ENCODE measurements at regions not wholly inside any gene's neighbourhood (a gene's known extent, or its start where the extent isn't known, plus 50 kb on each side); places are given as distances from the start of the nearest gene placed in this dataset.
A peak's percentile ranks its signal among the peaks of the same experiment; 100 is the strongest.

DNA sequence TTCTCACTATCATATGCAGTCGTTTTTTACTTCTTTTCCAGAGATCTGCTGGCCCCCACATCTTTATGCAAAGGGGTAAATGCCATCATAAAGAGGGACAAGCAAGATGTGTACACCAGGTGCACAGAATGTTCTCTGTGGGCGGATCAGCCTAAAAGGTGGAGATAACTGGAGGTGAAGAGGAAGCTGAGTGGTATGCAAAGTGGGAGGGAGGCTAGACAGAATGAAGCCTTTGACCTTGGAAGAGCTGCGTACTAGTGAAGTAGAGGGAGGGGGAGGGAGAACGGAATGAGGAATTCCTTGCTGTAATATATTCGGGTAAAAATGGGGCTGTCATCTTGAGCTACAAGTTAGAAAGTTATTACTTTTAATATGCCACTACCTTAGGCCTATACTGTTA, 287.5 kb upstream of the VRK2 start:
- no peak for DNase-seq

- DNase-seq: peak; percentile 61
Observed at GRCh38 chr2:57759822-57760300, 286.7 kb upstream of the VRK2 start.

DNA sequence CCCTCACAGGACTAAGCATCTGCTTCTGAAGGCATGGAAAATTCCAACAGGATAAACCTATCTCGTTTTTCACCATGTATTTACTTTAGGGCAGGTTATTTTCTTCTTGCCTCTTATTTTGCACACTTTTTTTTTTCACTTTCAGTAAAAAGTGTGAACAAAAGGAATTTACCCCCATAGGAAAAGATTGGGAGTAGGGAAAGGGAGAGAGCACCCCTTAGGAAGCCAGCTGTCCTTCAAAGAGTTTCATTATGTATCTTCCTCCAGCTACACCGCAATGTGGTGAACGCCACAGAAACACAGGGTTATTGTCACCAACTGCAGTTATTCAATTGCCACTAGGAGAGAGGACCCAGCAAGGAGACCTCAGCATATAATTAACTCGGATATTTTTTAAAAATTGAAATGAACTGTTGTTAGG, 286.2 kb upstream of the VRK2 start:
- DNase-seq: no peak

GRCh38 chr2:57776916-57777315, 269.7 kb upstream of the VRK2 start:
- DNase-seq: no peak

DNA sequence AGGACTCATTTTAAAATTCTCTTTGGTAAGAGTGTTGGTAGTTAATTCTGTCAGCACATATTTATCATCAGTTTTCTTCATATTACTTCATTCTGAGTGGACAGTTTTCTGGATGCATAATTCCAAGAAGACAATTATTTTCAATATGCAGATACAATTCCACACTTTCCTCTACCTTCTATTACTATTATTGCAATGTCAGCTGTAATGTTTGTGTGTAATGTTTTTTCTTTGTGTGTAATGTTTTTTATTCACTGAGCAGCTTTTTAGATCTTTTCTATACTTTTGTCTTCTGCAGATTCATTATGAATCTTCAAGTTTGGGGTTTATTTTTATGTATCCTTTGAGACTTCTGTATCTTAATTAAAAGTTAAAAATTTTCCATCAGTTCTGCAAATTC, 264.0 kb upstream of the VRK2 start:
- DNase-seq: no peak

GRCh38 chr2:57793310-57793709, 253.3 kb upstream of the VRK2 start:
- DNase-seq: no peak

DNA sequence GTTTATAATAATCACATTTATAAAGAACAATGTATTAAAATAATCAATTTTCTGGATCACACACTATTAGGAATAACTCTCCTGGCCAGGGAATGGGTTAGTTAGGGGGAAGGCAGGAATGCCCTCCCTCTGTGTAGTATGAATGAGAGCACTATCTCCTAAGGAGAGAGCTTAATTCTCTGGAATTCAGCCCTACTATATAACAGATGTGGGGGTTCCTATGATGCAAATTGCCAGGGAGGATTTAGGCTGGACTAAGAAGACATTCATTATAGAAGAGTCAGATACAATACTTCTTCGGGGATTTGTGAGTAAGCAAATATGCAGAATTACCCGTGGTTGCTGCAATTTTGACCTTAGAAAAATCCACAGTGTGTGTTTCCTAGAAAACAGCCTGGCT, 250.1 kb upstream of the VRK2 start:
- DNase-seq: no peak

- no peak for DNase-seq
Observed at GRCh38 chr2:57798346-57798745, 248.3 kb upstream of the VRK2 start.

GRCh38 chr2:57802243-57802642, 244.4 kb upstream of the VRK2 start:
- no peak for DNase-seq

DNA sequence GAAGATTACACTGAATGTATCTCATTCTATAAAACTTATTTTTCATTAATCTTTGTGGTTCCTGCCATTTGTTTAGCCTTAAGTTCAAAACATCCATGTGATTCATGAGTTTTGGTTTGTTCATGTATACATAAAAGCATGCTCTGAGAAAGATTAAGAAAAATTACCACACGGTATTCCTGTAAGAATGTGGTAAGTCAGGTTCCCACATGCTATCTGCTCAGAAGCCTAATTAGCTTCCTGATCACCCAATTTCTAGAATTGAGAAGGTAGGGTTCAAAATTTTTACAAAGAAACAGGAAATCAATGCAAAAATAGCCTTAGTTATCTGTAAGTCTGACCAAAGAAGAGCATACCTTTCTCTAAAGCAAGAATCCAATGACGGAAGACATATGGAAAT, 241.6 kb upstream of the VRK2 start:
- no peak for DNase-seq

- no peak for DNase-seq
Observed at GRCh38 chr2:57806449-57806968, 240.1 kb upstream of the VRK2 start.

GRCh38 chr2:57809230-57809629, 237.4 kb upstream of the VRK2 start:
- no peak for DNase-seq

DNA sequence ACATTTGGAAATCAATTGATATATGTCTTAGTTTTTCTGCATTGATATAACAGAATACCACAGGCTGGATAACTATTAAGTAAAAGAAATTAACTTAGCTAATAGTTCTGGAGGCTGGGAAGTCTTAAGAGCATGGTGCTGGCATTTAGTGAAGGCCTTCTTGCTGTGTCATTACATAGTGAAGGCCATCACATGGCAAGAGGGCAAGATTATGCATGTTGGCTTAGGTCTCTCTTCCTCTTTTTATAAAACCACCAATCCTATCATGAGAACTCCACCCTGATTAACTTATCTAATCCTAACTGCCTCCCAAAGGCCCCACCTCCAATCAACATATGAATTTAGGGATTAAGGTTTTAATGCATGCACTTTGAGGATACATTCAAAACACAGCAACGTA, 225.5 kb upstream of the VRK2 start:
- DNase-seq: no peak

DNA sequence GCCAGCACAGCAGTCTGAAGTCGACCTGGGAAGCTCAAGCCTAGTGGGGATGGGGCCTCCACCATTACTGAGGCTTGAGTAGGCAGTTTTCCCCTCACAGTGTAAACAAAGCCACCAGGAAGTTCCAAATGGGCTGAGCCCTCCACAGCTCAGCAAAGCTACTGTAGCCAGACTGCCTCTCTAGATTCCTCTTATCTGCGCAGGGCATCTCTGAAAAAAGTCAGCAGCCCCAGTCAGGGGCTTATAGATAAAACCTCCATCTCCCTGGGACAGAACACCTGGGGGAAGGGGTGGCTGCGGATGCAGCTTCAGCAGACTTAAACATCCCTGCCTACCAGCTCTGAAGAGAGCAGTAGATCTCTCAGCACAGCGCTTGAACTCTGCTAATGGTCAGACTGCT, 218.4 kb upstream of the VRK2 start:
- no peak for DNase-seq

GRCh38 chr2:57834666-57835065, 211.9 kb upstream of the VRK2 start:
- DNase-seq: no peak

- no peak for DNase-seq
Observed at GRCh38 chr2:57842531-57842930, 204.1 kb upstream of the VRK2 start.

GRCh38 chr2:57843158-57843557, 203.4 kb upstream of the VRK2 start:
- DNase-seq: no peak

GRCh38 chr2:57848723-57849122, 197.9 kb upstream of the VRK2 start:
- no peak for DNase-seq

DNA sequence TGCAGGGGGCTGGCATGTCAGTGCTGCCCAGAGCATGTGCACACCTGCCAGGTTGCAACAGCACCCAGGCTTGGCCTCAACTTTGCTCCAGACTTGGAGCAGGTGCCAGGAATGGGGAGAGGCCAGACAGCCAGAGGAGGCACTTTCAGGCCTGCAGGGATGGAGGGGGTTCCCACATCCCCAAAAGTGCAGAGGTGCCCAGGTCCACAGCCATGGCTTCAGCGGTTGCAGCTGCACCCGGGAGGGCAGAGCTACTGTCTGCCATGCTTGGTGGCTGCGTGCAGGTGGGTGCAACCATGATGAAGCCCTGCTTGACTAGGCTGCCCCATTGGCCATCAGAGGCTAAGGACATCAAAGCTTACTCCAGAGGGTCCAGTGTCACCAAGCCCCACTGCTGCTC, 196.8 kb upstream of the VRK2 start:
- DNase-seq: no peak

DNA sequence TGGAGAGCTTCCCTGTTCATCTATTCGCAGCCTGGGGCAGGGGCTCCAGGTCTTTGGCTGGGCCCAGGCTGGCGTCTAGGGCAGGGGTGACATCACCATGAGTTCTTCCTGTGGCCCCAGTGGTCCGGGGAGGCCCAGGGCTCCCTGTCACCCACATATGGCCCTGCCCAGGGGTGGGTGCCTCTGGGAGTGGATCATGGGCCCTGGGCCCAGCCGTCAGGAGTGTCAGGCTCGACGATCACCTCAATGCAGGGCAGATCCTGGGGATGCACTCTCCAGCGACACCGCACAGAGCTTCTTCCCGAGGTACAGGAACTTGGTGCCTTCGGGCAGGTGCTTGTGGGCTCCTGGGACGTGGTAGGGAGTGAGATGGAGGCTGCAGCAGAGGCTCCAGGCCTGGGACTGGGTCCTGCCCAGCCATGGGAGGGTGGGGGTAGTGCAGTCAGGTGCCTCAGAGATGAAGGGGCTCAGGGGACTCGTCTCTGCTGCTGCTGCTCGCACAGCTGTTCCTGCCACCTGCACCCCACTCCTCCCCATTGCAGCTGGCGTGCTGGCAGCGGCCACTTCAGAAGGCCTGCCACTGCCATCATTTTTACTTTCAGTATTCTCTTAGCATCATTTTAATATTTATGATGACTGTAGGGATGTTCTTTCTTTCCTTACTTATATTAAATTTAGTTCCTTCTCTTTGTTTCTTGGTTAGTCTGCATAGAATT, 196.0 kb upstream of the VRK2 start:
- no peak for DNase-seq

DNA sequence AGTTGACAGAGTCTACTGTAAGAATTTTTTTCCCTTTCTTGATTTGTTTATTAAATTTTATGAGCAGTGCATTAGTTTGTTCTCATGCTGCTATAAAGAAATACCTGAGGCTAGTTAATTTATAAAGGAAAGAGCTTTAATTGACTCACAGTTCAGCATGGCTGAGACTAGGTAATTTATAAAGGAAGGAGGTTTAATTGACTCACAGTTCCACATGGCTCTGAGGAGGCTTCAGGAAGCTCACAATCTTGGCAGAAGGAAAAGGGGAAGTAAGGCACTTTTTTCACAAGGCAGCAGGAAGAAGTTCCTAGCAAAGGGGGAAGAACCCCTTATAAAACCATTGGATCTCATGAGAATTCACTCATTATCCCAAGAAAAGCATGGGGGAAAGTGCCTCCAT, 191.4 kb upstream of the VRK2 start:
- no peak for DNase-seq

GRCh38 chr2:57859755-57860154, 186.9 kb upstream of the VRK2 start:
- no peak for DNase-seq

GRCh38 chr2:57862153-57862552, 184.5 kb upstream of the VRK2 start:
- DNase-seq: no peak

DNA sequence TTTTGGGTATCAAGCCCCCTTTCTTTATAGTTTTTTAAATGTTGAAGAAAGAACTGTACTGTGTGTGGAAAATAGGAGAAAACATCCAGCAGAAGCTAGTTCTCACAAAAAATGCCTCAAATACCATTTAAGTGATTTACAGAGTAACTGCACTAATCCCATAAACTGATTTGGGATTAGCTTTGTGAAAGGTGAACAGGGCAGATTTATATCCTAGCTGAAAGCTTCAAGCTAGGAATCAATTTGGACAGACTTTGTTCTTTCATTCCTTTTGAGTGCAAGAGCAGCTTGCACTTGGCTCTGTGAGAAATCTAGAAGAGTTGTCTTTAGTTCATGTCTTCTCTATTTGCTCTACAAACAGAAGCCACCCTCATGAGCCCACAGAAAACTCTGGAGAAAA, 183.9 kb upstream of the VRK2 start:
- no peak for DNase-seq

- DNase-seq: no peak
Observed at GRCh38 chr2:57864926-57865325, 181.7 kb upstream of the VRK2 start.
